RWPE2 (cell line): ENCODE measurements at regions not wholly inside any gene's neighbourhood (a gene's known extent, or its start where the extent isn't known, plus 50 kb on each side); places are given as distances from the start of the nearest gene placed in this dataset.

Experiments
- ATAC-seq: fragments of 200-7000 bp; cut with Tn5 transposase; 3 replicates; pipeline ENCODE4 v1.9.1; 2021; ENCODE audit warnings: low read depth
- DNase-seq: peaks from one replicate; pipeline ENCODE4 v3.0.0-alpha.2; 2020; ENCODE audit warnings: low spot score
- H3K27ac ChIP-seq: fragments of 450-650 bp; 2 replicates; pipeline ENCODE4 v1.5.1; 2017; ENCODE audit warnings: mild to moderate bottlenecking; ENCODE audit not compliant: poor library complexity, severe bottlenecking
- H3K27me3 ChIP-seq: fragments of 250-450 bp; sonication (Bioruptor Pico); 2 replicates; pipeline ENCODE4 v1.5.1; 2021; ENCODE audit warnings: mild to moderate bottlenecking, moderate library complexity; ENCODE audit not compliant: insufficient read depth, poor library complexity, severe bottlenecking
- H3K36me3 ChIP-seq: fragments of 250-450 bp; sonication (Bioruptor Pico); 2 replicates; pipeline ENCODE4 v1.5.1; 2020; ENCODE audit warnings: low read depth, mild to moderate bottlenecking, moderate library complexity
- H3K4me1 ChIP-seq: fragments of 250-450 bp; sonication (Bioruptor Pico); 2 replicates; pipeline ENCODE4 v1.5.1; 2021; ENCODE audit warnings: mild to moderate bottlenecking, moderate library complexity; ENCODE audit not compliant: insufficient read depth, poor library complexity, severe bottlenecking
- H3K4me3 ChIP-seq: fragments of 250-450 bp; sonication (Bioruptor Pico); 2 replicates; pipeline ENCODE4 v1.5.1; 2021; ENCODE audit warnings: mild to moderate bottlenecking, moderate library complexity; ENCODE audit not compliant: severe bottlenecking
- H3K9me3 ChIP-seq: fragments of 250-450 bp; sonication (Bioruptor Pico); 2 replicates; pipeline ENCODE4 v1.5.1; 2021; ENCODE audit warnings: mild to moderate bottlenecking, moderate library complexity; ENCODE audit not compliant: severe bottlenecking
- TF ChIP-seq, protein P1 (sequence below): fragments of 450-650 bp; IDR thresholded peaks from one replicate; pipeline ENCODE4 v1.5.1; 2017; ENCODE audit warnings: mild to moderate bottlenecking, moderate library complexity; ENCODE audit not compliant: poor library complexity, severe bottlenecking

- TF ChIP-seq, protein P1, sequence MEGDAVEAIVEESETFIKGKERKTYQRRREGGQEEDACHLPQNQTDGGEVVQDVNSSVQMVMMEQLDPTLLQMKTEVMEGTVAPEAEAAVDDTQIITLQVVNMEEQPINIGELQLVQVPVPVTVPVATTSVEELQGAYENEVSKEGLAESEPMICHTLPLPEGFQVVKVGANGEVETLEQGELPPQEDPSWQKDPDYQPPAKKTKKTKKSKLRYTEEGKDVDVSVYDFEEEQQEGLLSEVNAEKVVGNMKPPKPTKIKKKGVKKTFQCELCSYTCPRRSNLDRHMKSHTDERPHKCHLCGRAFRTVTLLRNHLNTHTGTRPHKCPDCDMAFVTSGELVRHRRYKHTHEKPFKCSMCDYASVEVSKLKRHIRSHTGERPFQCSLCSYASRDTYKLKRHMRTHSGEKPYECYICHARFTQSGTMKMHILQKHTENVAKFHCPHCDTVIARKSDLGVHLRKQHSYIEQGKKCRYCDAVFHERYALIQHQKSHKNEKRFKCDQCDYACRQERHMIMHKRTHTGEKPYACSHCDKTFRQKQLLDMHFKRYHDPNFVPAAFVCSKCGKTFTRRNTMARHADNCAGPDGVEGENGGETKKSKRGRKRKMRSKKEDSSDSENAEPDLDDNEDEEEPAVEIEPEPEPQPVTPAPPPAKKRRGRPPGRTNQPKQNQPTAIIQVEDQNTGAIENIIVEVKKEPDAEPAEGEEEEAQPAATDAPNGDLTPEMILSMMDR: no peak
- H3K4me1 ChIP-seq: no peaks in the 10 kb centered on the region
- DNase-seq (no peak), ATAC-seq (no peak)
- no peak overlapping the region for H3K27ac ChIP-seq
- no peaks in the 10 kb centered on the region for H3K27me3 ChIP-seq
- no peaks in the 10 kb centered on the region for H3K36me3 ChIP-seq
- no peak overlapping the region for H3K4me3 ChIP-seq
- H3K9me3 ChIP-seq: no peaks in the 10 kb centered on the region
Observed at GRCh38 chr16:85436636-85437165, 176.4 kb upstream of the GSE1 start.

- no peaks in the 10 kb centered on the region for H3K4me1 ChIP-seq
- TF ChIP-seq, protein P1: no peak
- no peak overlapping the region for H3K27ac ChIP-seq
- ATAC-seq (no peak), DNase-seq (no peak)
- no peaks in the 10 kb centered on the region for H3K27me3 ChIP-seq
- no peaks in the 10 kb centered on the region for H3K9me3 ChIP-seq
- no peak overlapping the region for H3K4me3 ChIP-seq
- H3K36me3 ChIP-seq: no peaks in the 10 kb centered on the region
Observed at GRCh38 chr16:85437166-85438052, 175.7 kb upstream of the GSE1 start.

DNA sequence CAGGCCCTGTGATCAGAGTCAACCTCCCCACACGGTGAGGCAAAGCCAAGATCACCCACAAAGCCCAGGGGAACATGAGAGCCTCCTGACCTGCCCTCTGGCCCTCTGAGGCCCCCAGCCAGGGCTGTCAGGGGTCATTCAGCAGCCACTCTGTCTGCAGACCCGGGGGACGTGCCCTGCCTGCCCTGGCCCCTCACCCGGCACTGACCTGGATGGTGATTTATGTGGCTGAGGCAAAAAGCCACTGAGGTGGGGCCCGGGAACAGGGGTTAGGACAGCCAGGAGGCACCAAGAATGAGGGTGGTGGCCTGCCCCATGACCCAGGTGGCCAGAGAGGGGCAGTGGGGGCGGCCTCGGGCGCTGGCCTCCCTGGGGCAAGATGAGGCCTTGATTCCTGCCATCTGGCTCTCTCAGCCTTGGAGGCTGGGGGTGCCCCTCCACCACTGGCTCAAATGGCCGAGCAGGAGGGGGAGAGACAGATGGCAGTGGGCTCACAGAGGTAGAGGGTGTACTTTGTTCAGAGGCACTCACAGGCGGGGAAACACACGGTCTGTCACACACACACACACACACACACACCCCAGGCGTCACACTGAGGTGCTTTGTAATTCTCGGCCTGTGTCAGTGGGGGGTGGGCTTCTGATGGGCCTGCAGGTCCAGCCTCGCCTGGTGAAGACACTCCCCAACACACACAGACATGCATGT lies 174.0 kb upstream of the GSE1 start:
- TF ChIP-seq, protein P1: no peak
- no peaks in the 10 kb centered on the region for H3K4me1 ChIP-seq
- no peak for ATAC-seq
- no peaks in the 10 kb centered on the region for H3K9me3 ChIP-seq
- no peak overlapping the region for H3K27ac ChIP-seq
- no peak overlapping the region for H3K4me3 ChIP-seq
- H3K27me3 ChIP-seq: no peaks in the 10 kb centered on the region
- H3K36me3 ChIP-seq: no peaks in the 10 kb centered on the region
- no peak for DNase-seq

- no peaks in the 10 kb centered on the region for H3K4me1 ChIP-seq
- H3K9me3 ChIP-seq: no peaks in the 10 kb centered on the region
- no peak overlapping the region for H3K27ac ChIP-seq
- DNase-seq (no peak), ATAC-seq (no peak)
- H3K4me3 ChIP-seq: no peak overlapping the region
- no peaks in the 10 kb centered on the region for H3K27me3 ChIP-seq
- H3K36me3 ChIP-seq: no peaks in the 10 kb centered on the region
- TF ChIP-seq, protein P1: no peak
Observed at GRCh38 chr16:85440744-85441143, 172.4 kb upstream of the GSE1 start.
